NB4 (cell line): ENCODE measurements at regions not wholly inside any gene's neighbourhood (a gene's known extent, or its start where the extent isn't known, plus 50 kb on each side); places are given as distances from the start of the nearest gene placed in this dataset.

Experiments
- DNase-seq: peaks from one replicate; pipeline ENCODE4 v3.0.0; 2010; ENCODE audit warnings: low read depth
- H3K4me3 ChIP-seq: one replicate; pipeline ENCODE4 v1.5.1; 2011; ENCODE audit warnings: mild to moderate bottlenecking, low read depth, low read length, moderate library complexity
- CTCF ChIP-seq: IDR thresholded peaks from one replicate; pipeline ENCODE4 v1.5.1; 2012; ENCODE audit warnings: low read depth, low read length
- MAX ChIP-seq: IDR thresholded peaks from 2 replicates; pipeline ENCODE4 v1.6.1; 2011; ENCODE audit warnings: low read depth, low read length
- MYC ChIP-seq: IDR thresholded peaks from 2 replicates; pipeline ENCODE4 v1.6.1; 2011; ENCODE audit warnings: low read depth, low read length
- POLR2A ChIP-seq: IDR thresholded peaks from 2 replicates; pipeline ENCODE4 v1.6.1; 2011; ENCODE audit warnings: mild to moderate bottlenecking; ENCODE audit not compliant: insufficient read length; ENCODE audit errors: extremely low read depth

DNA sequence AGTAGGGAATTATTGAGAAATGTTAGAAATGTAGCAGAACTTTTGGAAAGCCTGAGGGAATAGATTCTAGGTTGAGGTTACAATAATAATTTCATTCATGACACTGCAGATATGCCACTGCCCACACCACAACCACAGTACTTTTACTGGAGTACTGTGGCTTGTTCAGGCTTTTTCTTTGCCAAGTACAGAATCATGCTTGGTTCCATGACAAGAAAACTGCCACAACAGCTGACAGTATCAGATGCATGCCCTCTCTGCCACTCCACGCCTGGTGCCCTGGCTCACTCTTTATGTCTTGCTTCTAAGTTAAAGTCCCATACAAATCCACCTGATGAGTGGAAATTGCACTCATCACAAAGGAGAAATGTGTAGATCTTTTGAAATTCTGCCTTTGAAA, 398.6 kb downstream of the ZIC1 start:
- H3K4me3 ChIP-seq = no peak overlapping the region
- TF ChIP-seq MAX (no peak), POLR2A (no peak), MYC (no peak), CTCF (no peak)
- no peak for DNase-seq

- H3K4me3 ChIP-seq = no peak overlapping the region
- TF ChIP-seq POLR2A (no peak), MAX (no peak), CTCF (no peak), MYC (no peak)
- DNase-seq = no peak
Measured at GRCh38 chr3:147809206-147809605, 400.0 kb downstream of the ZIC1 start.

DNA sequence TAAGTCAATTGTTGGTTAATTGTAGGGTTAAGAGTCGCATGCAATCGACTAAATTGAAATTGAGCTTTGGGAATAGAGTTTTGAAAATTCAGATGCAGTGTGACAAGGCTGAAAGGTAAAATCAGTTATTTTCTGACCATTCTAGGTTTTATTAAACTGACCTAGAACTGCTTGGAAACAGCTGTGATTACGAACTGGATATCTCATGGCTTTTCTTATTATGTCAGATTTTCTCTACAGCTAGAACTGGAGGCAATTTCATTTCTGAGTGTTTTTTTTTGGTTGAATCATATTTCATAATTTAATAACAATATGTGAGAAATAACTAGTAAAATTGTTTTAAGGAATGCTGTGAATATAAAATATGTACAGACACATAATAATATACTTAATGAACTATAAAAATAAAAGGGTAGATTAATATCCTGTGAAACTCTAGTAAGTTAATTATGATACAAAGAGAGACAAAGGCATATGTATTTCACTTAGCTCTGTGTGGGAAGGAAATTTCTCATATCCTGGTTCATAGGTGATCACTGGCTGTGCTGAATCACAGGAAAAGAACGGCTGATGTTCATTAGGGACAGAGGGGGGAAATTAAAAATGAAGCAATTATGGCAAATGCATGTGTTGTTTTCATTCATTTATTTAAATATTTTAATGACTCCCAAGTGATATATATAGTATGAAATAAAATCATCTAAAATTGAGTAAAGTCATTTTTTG, 403.2 kb downstream of the ZIC1 start:
- H3K4me3 ChIP-seq = no peak overlapping the region
- no peak for TF ChIP-seq CTCF
- no peak for TF ChIP-seq MYC
- TF ChIP-seq MAX = no peak
- TF ChIP-seq POLR2A = no peak
- no peak for DNase-seq

DNA sequence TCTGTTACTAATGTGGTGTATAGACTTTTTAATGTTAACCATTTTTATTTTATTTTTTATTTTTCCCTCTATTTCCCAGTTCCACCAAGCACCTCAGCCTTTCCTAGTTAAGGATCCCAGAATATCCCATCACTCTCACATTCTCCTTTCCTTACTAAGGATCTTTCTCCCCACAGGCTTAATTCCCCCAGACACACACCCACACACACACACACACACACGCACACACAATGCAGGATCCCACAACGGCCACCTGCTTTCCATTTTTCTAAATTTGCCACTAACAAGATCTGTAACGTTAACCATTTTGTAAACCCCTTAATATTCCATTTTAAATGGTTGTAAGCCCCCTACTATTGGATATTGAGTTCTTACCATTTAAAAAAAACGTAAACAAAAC, 404.1 kb downstream of the ZIC1 start:
- DNase-seq = no peak
- no peak overlapping the region for H3K4me3 ChIP-seq
- TF ChIP-seq MYC (no peak), POLR2A (no peak), CTCF (no peak), MAX (no peak)

DNA sequence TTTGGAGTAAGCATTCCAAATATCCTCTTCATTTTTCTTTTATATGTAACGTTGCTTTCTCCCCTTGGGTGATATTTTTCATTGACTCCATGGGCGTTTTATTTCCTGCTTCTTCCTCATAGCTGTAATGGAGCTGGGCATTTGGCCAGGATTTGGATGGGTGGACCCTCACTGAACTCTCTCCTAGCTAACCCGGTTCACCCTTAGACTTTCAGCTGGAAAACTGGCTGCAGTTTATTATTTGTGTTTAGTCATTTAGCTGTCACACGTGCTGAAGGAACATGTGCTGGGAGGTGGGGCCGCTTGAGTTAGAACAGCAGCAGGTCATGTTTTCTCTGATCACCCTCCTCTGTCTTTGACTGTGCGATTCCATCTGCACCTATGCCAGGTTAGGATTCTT, 407.6 kb downstream of the ZIC1 start:
- no peak overlapping the region for H3K4me3 ChIP-seq
- no peak for DNase-seq
- TF ChIP-seq POLR2A (no peak), MYC (no peak), CTCF (no peak), MAX (no peak)
